ENCODE measurements at regions not wholly inside any gene's neighbourhood (a gene's known extent, or its start where the extent isn't known, plus 50 kb on each side); places are given as distances from the start of the nearest gene placed in this dataset.

- H3K27ac ChIP-seq = no peak overlapping the region
- TF ChIP-seq CTCF (IDR thresholded peaks at IDR 0.05) = no peak
- no peak overlapping the region for H3K4me3 ChIP-seq
- no peaks in the 10 kb centered on the region for H3K27me3 ChIP-seq (ENCODE audit: insufficient read depth in 3 of 3, low read length in 2 of 3)
- intact Hi-C loops (cut with DNase I) = no loop called here
- WGBS, 3 donors = 66 to 84% (median 76%) methylated on average over 1 of the region's 1 CpG
- no peak for DNase-seq
- ATAC-seq = no peak
- no peaks in the 10 kb centered on the region for H3K4me1 ChIP-seq
- H3K36me3 ChIP-seq (ENCODE audit: insufficient read depth in 1 of 2, low read depth in 1 of 2) = no peaks in the 10 kb centered on the region
- H3K9me3 ChIP-seq = no peaks in the 10 kb centered on the region
Observed at GRCh38 chr4:126221717-126222340, 907.1 kb downstream of the FAT4 start.

GRCh38 chr4:126223784-126224407 lies 909.1 kb downstream of the FAT4 start:
- DNase-seq = no peak
- no peaks in the 10 kb centered on the region for H3K36me3 ChIP-seq (ENCODE audit: insufficient read depth in 1 of 2, low read depth in 1 of 2)
- H3K27ac ChIP-seq = no peak overlapping the region
- H3K9me3 ChIP-seq = no peaks in the 10 kb centered on the region
- no peak for TF ChIP-seq CTCF (IDR thresholded peaks at IDR 0.05)
- no peaks in the 10 kb centered on the region for H3K27me3 ChIP-seq (ENCODE audit: insufficient read depth in 3 of 3, low read length in 2 of 3)
- intact Hi-C loops (cut with DNase I) = no loop called here
- 60 to 77% (median 73%) methylated on average over 2 of the region's 2 CpGs for WGBS, 3 donors
- no peaks in the 10 kb centered on the region for H3K4me1 ChIP-seq
- H3K4me3 ChIP-seq = no peak overlapping the region
- ATAC-seq = no peak

- no peaks in the 10 kb centered on the region for H3K36me3 ChIP-seq (ENCODE audit: insufficient read depth in 1 of 2, low read depth in 1 of 2)
- no peak for TF ChIP-seq CTCF (IDR thresholded peaks at IDR 0.05)
- DNase-seq (no peak), ATAC-seq (no peak)
- intact Hi-C loops (cut with DNase I) = no loop called here
- no peak overlapping the region for H3K27ac ChIP-seq
- H3K9me3 ChIP-seq = no peaks in the 10 kb centered on the region
- 89 to 93% (median 91%) methylated on average over 4 of the region's 4 CpGs for WGBS, 3 donors
- H3K27me3 ChIP-seq (ENCODE audit: insufficient read depth in 3 of 3, low read length in 2 of 3) = no peaks in the 10 kb centered on the region
- H3K4me1 ChIP-seq = no peaks in the 10 kb centered on the region
- H3K4me3 ChIP-seq = no peak overlapping the region
Observed at GRCh38 chr4:126227428-126227827, 912.7 kb downstream of the FAT4 start.

GRCh38 chr4:126230269-126230668 lies 915.5 kb downstream of the FAT4 start:
- 93 to 97% (median 95%) methylated on average over 1 of the region's 1 CpG for WGBS, 3 donors
- intact Hi-C loops (cut with DNase I) = no loop called here

More at GRCh38 chr4:126230269-126230668, 915.5 kb downstream of the FAT4 start:
- no peak for TF ChIP-seq CTCF (IDR thresholded peaks at IDR 0.05)
- Histone ChIP-seq H3K9me3 (peaks cover 4% of the 10 kb centered on the region), H3K4me3 (no peak overlapping the region), H3K27me3 (ENCODE audit: insufficient read depth in 3 of 3, low read length in 2 of 3) (no peaks in the 10 kb centered on the region), H3K36me3 (ENCODE audit: insufficient read depth in 1 of 2, low read depth in 1 of 2) (no peaks in the 10 kb centered on the region), H3K4me1 (no peaks in the 10 kb centered on the region), H3K27ac (no peak overlapping the region)
- no peak for ATAC-seq
- no peak for DNase-seq

Data from psoas muscle (tissue), 7 donors.